K562 (cell line): ENCODE measurements at regions not wholly inside any gene's neighbourhood (a gene's known extent, or its start where the extent isn't known, plus 50 kb on each side); places are given as distances from the start of the nearest gene placed in this dataset.

ENCODE experiments used
- MAFF ChIP-seq: IDR thresholded peaks from 2 replicates; pipeline ENCODE4 v1.6.1; 2012; ENCODE audit warnings: low read length, improper control_type of control experiment
- TF ChIP-seq, protein P1 (sequence below): sonication (generic); formaldehyde crosslinking; IDR thresholded peaks from 2 replicates; pipeline ENCODE4 v1.8.1; 2022; ENCODE audit warnings: missing genetic modification reagents

DNA sequence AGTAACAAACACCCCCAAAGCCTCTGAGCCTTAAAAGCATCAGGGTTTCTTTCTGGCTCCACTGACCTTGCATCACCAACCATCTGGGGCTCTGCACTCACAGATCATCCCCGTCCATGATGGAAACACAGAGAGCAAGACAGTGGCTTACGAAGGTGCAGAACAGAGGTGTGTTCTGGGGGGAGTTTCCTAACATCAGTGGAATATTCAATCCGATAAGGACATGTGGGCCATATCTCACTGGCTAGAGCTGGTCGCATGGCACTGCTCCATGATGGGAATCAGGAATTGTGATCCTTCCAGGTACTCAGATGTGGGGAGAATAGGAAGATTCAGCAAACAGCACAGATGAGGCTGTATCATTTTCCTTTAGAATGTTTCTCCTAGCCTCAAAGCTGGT is 457.2 kb downstream of the IRS2 start:
- no peak for TF ChIP-seq MAFF
- TF ChIP-seq, protein P1, sequence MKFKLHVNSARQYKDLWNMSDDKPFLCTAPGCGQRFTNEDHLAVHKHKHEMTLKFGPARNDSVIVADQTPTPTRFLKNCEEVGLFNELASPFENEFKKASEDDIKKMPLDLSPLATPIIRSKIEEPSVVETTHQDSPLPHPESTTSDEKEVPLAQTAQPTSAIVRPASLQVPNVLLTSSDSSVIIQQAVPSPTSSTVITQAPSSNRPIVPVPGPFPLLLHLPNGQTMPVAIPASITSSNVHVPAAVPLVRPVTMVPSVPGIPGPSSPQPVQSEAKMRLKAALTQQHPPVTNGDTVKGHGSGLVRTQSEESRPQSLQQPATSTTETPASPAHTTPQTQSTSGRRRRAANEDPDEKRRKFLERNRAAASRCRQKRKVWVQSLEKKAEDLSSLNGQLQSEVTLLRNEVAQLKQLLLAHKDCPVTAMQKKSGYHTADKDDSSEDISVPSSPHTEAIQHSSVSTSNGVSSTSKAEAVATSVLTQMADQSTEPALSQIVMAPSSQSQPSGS (CRISPR knock-in tag) = no peak
